HCT116 (cell line): ENCODE measurements at regions not wholly inside any gene's neighbourhood (a gene's known extent, or its start where the extent isn't known, plus 50 kb on each side); places are given as distances from the start of the nearest gene placed in this dataset.

Experiments used
- ATAC-seq: fragments of 200-7000 bp; cut with Tn5 transposase; 2 replicates; pipeline ENCODE4 v1.9.1; 2020; ENCODE audit warnings: mild to moderate bottlenecking, moderate library complexity
- BruUV-seq: library from RNA; stranded (reverse); fragments of 400-500 nt; replicated peaks from 2 replicates; lab custom pipeline; 2021; lab: Mats Ljungman, UMichigan
- CTCF ChIA-PET: fragments of 300-600 bp; sonication (Branson Sonifier 250); formaldehyde crosslinking; loops from one replicate; lab custom pipeline; 2021; ENCODE audit warnings: antibody characterized with exemption; lab: Charles Lee
- POLR2A ChIA-PET: fragments of 300-600, 350-600 bp; sonication (Branson Sonifier 250); formaldehyde crosslinking; loops from one replicate; lab custom pipeline; 2021; ENCODE audit warnings: antibody characterized with exemption; lab: Charles Lee
- RAD21 ChIA-PET, 2 experiments: fragments of 300-600 bp; sonication (Branson Sonifier 250); formaldehyde crosslinking; loops; one replicate each; lab custom pipeline; 2023; ENCODE audit warnings: low total read pairs in 2 of 2; ENCODE audit not compliant: uncharacterized antibody in 2 of 2, unreplicated experiment in 2 of 2, low non-redundant PET in 1 of 2; lab: Charles Lee
- DNase-seq: peaks from one replicate; pipeline ENCODE4 v3.0.0-alpha.2; 2010; ENCODE audit warnings: low read depth, low spot score
- H2AFZ ChIP-seq: fragments of 200-600 bp; shearing (Covaris generic), sonication (generic); 2 replicates; pipeline ENCODE4 v1.6.1; 2017; ENCODE audit warnings: low read depth, mixed run types, mixed read lengths, antibody characterized with exemption, low read length; ENCODE audit not compliant: poor library complexity, severe bottlenecking
- H3K27ac ChIP-seq: 2 replicates; pipeline ENCODE4 v1.5.1; 2012; ENCODE audit warnings: low read depth, low read length
- H3K27me3 ChIP-seq: fragments of 200-600 bp; sonication (generic); 2 replicates; pipeline ENCODE4 v1.6.1; 2016; ENCODE audit warnings: mixed run types, low read length, mixed read lengths; ENCODE audit not compliant: insufficient read depth
- H3K36me3 ChIP-seq, 2 experiments: fragments of 200-500 bp in 1 of 2; fragments of 200-600 bp in 1 of 2; sonication (Bioruptor generic) in 1 of 2; sonication (generic) in 1 of 2; 2 replicates each; pipeline versions ENCODE4 v1.5.1 to v1.6.1; 2014 to 2016; ENCODE audit warnings: low read length in 2 of 2, inconsistent platforms in 1 of 2, mixed read lengths in 1 of 2, mixed run types in 1 of 2; ENCODE audit not compliant: insufficient read depth in 2 of 2, control insufficient read depth in 1 of 2
- H3K4me1 ChIP-seq, 2 experiments: fragments of 200-600 bp in 1 of 2; sonication (generic) in 1 of 2; 2 replicates each; pipeline versions ENCODE4 v1.5.1 to v1.6.1; 2012 to 2017; ENCODE audit warnings: low read length in 2 of 2, inconsistent platforms in 1 of 2, mild to moderate bottlenecking in 1 of 2, mixed read lengths in 1 of 2, mixed run types in 1 of 2, moderate library complexity in 1 of 2; ENCODE audit not compliant: insufficient read depth in 2 of 2, control insufficient read depth in 1 of 2
- H3K4me2 ChIP-seq: fragments of 200-600 bp; sonication (generic); 2 replicates; pipeline ENCODE4 v1.6.1; 2017; ENCODE audit warnings: mixed run types, low read length, mixed read lengths
- H3K4me3 ChIP-seq, 2 experiments: fragments of 200-600 bp in 1 of 2; sonication (generic) in 1 of 2; replicated peaks in 1 of 2; 2 replicates each; pipeline ENCODE4 v1.5.1; 2011 to 2016; ENCODE audit warnings: low read length in 2 of 2, control low read depth in 1 of 2, low read depth in 1 of 2, mild to moderate bottlenecking in 1 of 2, mixed read lengths in 1 of 2, mixed run types in 1 of 2
- H3K79me2 ChIP-seq: fragments of 200-600 bp; sonication (generic); 2 replicates; pipeline ENCODE4 v1.6.1; 2017; ENCODE audit warnings: mild to moderate bottlenecking, mixed run types, low read length, moderate library complexity, mixed read lengths; ENCODE audit not compliant: insufficient read depth
- H3K9ac ChIP-seq: fragments of 200-600 bp; sonication (generic); 2 replicates; pipeline ENCODE4 v1.6.1; 2016; ENCODE audit warnings: low read length, mixed read lengths
- H3K9me2 ChIP-seq: fragments of 200-600 bp; sonication (generic), shearing (Covaris generic); 2 replicates; pipeline ENCODE4 v1.6.1; 2017; ENCODE audit warnings: mixed run types, mild to moderate bottlenecking, moderate library complexity; ENCODE audit not compliant: insufficient read depth
- H3K9me3 ChIP-seq, 2 experiments: fragments of 200-500 bp in 1 of 2; fragments of 200-600 bp in 1 of 2; sonication (Bioruptor generic) in 1 of 2; sonication (generic) in 1 of 2; 2 replicates each; pipeline ENCODE4 v1.6.1; 2014 to 2017; ENCODE audit warnings: low read length in 2 of 2, mixed read lengths in 2 of 2, inconsistent platforms in 1 of 2, low read depth in 1 of 2, mild to moderate bottlenecking in 1 of 2, mixed run types in 1 of 2, moderate library complexity in 1 of 2; ENCODE audit not compliant: control insufficient read depth in 1 of 2, insufficient read depth in 1 of 2
- H4K20me1 ChIP-seq: fragments of 200-600 bp; sonication (generic), shearing (Covaris generic); 2 replicates; pipeline ENCODE4 v1.6.1; 2017; ENCODE audit warnings: mixed run types, mild to moderate bottlenecking, moderate library complexity; ENCODE audit not compliant: insufficient read depth
- ATF3 ChIP-seq: IDR thresholded peaks from 2 replicates; pipeline ENCODE4 v1.6.1; 2012
- CBX3 ChIP-seq: IDR thresholded peaks from 2 replicates; pipeline ENCODE4 v1.6.1; 2012; ENCODE audit warnings: low read depth
- CEBPB ChIP-seq: IDR thresholded peaks from 2 replicates; pipeline ENCODE4 v1.6.1; 2012; ENCODE audit warnings: low read depth
- CTCF ChIP-seq, 3 experiments: fragments of 200-600 bp in 1 of 3; sonication (generic) in 1 of 3; IDR thresholded peaks in 2 of 3; conservative IDR thresholded peaks in 1 of 3; 2 replicates each; pipeline ENCODE4 v1.5.1; 2012 to 2017; ENCODE audit warnings: low read depth in 2 of 3, low read length in 2 of 3, antibody characterized with exemption in 1 of 3, borderline replicate concordance in 1 of 3, control low read depth in 1 of 3, mild to moderate bottlenecking in 1 of 3, mixed read lengths in 1 of 3, mixed run types in 1 of 3, moderate library complexity in 1 of 3; ENCODE audit not compliant: insufficient read depth in 1 of 3
- ELF1 ChIP-seq: IDR thresholded peaks from 2 replicates; pipeline ENCODE4 v1.6.1; 2012; ENCODE audit warnings: low read depth, borderline replicate concordance
- EZH2 ChIP-seq: fragments of 200-600 bp; sonication (generic); IDR thresholded peaks from 2 replicates; pipeline ENCODE4 v1.6.1; 2017; ENCODE audit warnings: antibody characterized with exemption, mixed run types
- EZH2phosphoT487 ChIP-seq: fragments of 200-600 bp; IDR thresholded peaks from 2 replicates; pipeline ENCODE4 v1.6.1; 2018; ENCODE audit warnings: antibody characterized with exemption, borderline replicate concordance
- FOSL1 ChIP-seq: IDR thresholded peaks from 2 replicates; pipeline ENCODE4 v1.6.1; 2012; ENCODE audit warnings: low read depth
- JUND ChIP-seq: IDR thresholded peaks from 2 replicates; pipeline ENCODE4 v1.6.1; 2012
- POLR2A ChIP-seq: IDR thresholded peaks from 2 replicates; pipeline ENCODE4 v1.7.0; 2011; ENCODE audit warnings: borderline replicate concordance; ENCODE audit not compliant: insufficient read depth, insufficient read length; ENCODE audit errors: extremely low read depth
- POLR2AphosphoS5 ChIP-seq: IDR thresholded peaks from 2 replicates; pipeline ENCODE4 v1.6.1; 2011; ENCODE audit warnings: mild to moderate bottlenecking, low read depth, low read length, moderate library complexity
- RAD21 ChIP-seq: IDR thresholded peaks from 2 replicates; pipeline ENCODE4 v1.6.1; 2012; ENCODE audit warnings: low read depth, mild to moderate bottlenecking
- SIN3A ChIP-seq: IDR thresholded peaks from 2 replicates; pipeline ENCODE4 v1.6.1; 2012; ENCODE audit warnings: low read depth
- SP1 ChIP-seq: IDR thresholded peaks from 2 replicates; pipeline ENCODE4 v1.6.1; 2012; ENCODE audit warnings: low read depth
- SRF ChIP-seq: IDR thresholded peaks from 2 replicates; pipeline ENCODE4 v1.6.1; 2012; ENCODE audit warnings: low read depth
- ZFX ChIP-seq: fragments of 450-650 bp; IDR thresholded peaks from 2 replicates; pipeline ENCODE4 v1.6.1; 2017
- intact Hi-C: fragments of 100-400 bp; cut with micrococcal nuclease; formaldehyde crosslinking; loops from 2 replicates; pipeline ENCODE4 v1.10.0; 2022
- TF ChIP-seq, protein P1 (sequence below): IDR thresholded peaks from 2 replicates; pipeline ENCODE4 v1.6.1; 2012

- H3K79me2 ChIP-seq, result no peaks in the 10 kb centered on the region
- ChIA-PET RAD21 (no interaction called here), CTCF (interaction anchor here (1.0 kb wide), 1 partner anchor 149 kb away, joined by 3 read pairs; no protein-coding TSS in a partner anchor), POLR2A (no interaction called here)
- no peak overlapping the region for H3K9ac ChIP-seq
- BruUV-seq, result no TSS peak
- no peak overlapping the region for H3K27ac ChIP-seq
- H3K36me3 ChIP-seq, result no peaks in the 10 kb centered on the region
- no peaks in the 10 kb centered on the region for H3K27me3 ChIP-seq
- no peaks in the 10 kb centered on the region for H4K20me1 ChIP-seq
- no peak overlapping the region for H2AFZ ChIP-seq
- intact Hi-C loops, result no loop called here
- H3K9me3 ChIP-seq, result peaks cover 0 to 2% of the 10 kb centered on the region in 2 experiments; a peak in 1 of 4 replicates
- H3K4me1 ChIP-seq, result no peaks in the 10 kb centered on the region
- no peak for TF ChIP-seq EZH2
- TF ChIP-seq CBX3, result no peak
- TF ChIP-seq CTCF (IDR thresholded peaks at IDR 0.05 in 2 of 3, conservative IDR thresholded peaks at IDR 0.05 in 1 of 3; ENCODE audit: borderline replicate concordance in 1 of 3, insufficient read depth in 1 of 3, low read depth in 2 of 3, low read length in 2 of 3), result no peak
- no peak for TF ChIP-seq ATF3
- no peak for TF ChIP-seq FOSL1
- TF ChIP-seq, protein P1, sequence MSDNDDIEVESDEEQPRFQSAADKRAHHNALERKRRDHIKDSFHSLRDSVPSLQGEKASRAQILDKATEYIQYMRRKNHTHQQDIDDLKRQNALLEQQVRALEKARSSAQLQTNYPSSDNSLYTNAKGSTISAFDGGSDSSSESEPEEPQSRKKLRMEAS, result no peak
- TF ChIP-seq POLR2A, result no peak
- no peak for TF ChIP-seq SP1
- TF ChIP-seq EZH2phosphoT487, result no peak
- ATAC-seq, result no peak
- no peak overlapping the region for H3K4me3 ChIP-seq
- no peak overlapping the region for H3K4me2 ChIP-seq
- no peak for DNase-seq
- H3K9me2 ChIP-seq, result no peaks in the 10 kb centered on the region
These were observed 147.5 kb downstream of the BMP2 start for GRCh38 chr20:6914986-6915385.

DNA sequence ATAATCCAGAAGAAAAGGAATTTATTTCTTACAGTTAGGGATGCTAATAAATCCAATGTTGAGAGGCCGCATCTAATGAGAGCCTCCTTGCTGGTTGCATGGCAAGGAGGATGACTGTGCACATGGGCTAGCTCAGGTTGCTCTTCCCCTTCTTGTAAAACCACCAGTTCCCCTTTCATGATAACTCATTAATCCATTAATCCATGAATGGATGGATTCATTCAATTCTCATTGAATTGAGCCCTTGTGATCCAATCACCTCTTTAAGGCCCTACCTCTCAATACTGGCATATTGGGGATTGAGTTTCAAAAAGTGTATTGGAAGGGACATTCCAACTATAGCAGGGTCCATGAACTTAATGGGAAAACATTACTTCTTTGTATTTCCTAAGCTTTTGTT lies 149.5 kb downstream of the BMP2 start:
- Histone ChIP-seq H3K9me2 (no peaks in the 10 kb centered on the region), H3K9ac (no peak overlapping the region), H3K79me2 (no peaks in the 10 kb centered on the region), H3K27ac (no peak overlapping the region), H4K20me1 (no peaks in the 10 kb centered on the region), H3K4me3 (no peak overlapping the region), H3K4me1 (no peaks in the 10 kb centered on the region), H3K4me2 (no peak overlapping the region), H3K9me3 (peaks cover 0 to 7% of the 10 kb centered on the region in 2 experiments; a peak in 2 of 4 replicates), H3K36me3 (no peaks in the 10 kb centered on the region), H3K27me3 (no peaks in the 10 kb centered on the region), H2AFZ (no peak overlapping the region)
- ChIA-PET POLR2A (no interaction called here), CTCF (no interaction called here), RAD21 (no interaction called here)
- intact Hi-C loops, result no loop called here
- BruUV-seq, result no TSS peak
- no peak for DNase-seq
- ATAC-seq, result no peak
- TF ChIP-seq CEBPB (no peak), EZH2 (no peak), RAD21 (no peak), EZH2phosphoT487 (no peak), POLR2A (no peak), JUND (no peak), SP1 (no peak), SIN3A (no peak), ATF3 (no peak), CTCF (IDR thresholded peaks at IDR 0.05 in 2 of 3, conservative IDR thresholded peaks at IDR 0.05 in 1 of 3; ENCODE audit: borderline replicate concordance in 1 of 3, insufficient read depth in 1 of 3, low read depth in 2 of 3, low read length in 2 of 3) (no peak), ELF1 (no peak), SRF (no peak), ZFX (no peak), FOSL1 (no peak), POLR2AphosphoS5 (no peak)
